Peyer's patch (tissue), 4 donors: ENCODE measurements at regions not wholly inside any gene's neighbourhood (a gene's known extent, or its start where the extent isn't known, plus 50 kb on each side); places are given as distances from the start of the nearest gene placed in this dataset.
"Not testable (repeated sequence)": the region's sequence is repeated elsewhere in the genome, so short reads cannot be mapped to it uniquely, and the experiment has no call there.

Experiments
- DNase-seq, 3 donors: peaks; one replicate each; pipeline ENCODE4 v3.0.0-alpha.2; 2017 to 2019
- H3K27ac ChIP-seq, 4 donors: fragments of 200-600 bp; sonication (generic); one replicate each; pipeline ENCODE4 v1.5.1; 2016 to 2019
- H3K27me3 ChIP-seq, 2 donors: fragments of 200-600 bp; sonication (generic); one replicate each; pipeline ENCODE4 v1.5.1; 2019
- H3K36me3 ChIP-seq, 3 donors: fragments of 200-600 bp; sonication (generic); one replicate each; pipeline ENCODE4 v1.5.1; 2016 to 2019
- H3K4me1 ChIP-seq, 4 donors: fragments of 200-600 bp; sonication (generic); one replicate each; pipeline ENCODE4 v1.5.1; 2016 to 2019
- H3K4me3 ChIP-seq, 4 donors: fragments of 200-600 bp; sonication (generic); 1 replicate in 3 of 4; 2 replicates in 1 of 4; pipeline ENCODE4 v1.5.1; 2016 to 2019; ENCODE audit warnings: mild to moderate bottlenecking in 1 of 4
- H3K9me3 ChIP-seq, 4 donors: fragments of 200-600 bp; sonication (generic); one replicate each; pipeline ENCODE4 v1.5.1; 2016 to 2019; ENCODE audit warnings: mild to moderate bottlenecking in 1 of 4
- POLR2A ChIP-seq, 2 donors: fragments of 450-650 bp; IDR thresholded peaks; one replicate each; pipeline ENCODE4 v1.5.1; 2017; ENCODE audit warnings: antibody characterized with exemption in 2 of 2, mild to moderate bottlenecking in 2 of 2, moderate library complexity in 2 of 2
- TF ChIP-seq, protein P1 (sequence below), 6 experiments: fragments of 450-650 bp in 4 of 6; fragments of 200-600 bp in 2 of 6; sonication (generic) in 1 of 6; IDR thresholded peaks; one replicate each; pipeline ENCODE4 v1.5.1; 2017 to 2019; ENCODE audit warnings: antibody characterized with exemption in 6 of 6, mild to moderate bottlenecking in 3 of 6, moderate library complexity in 1 of 6

DNA sequence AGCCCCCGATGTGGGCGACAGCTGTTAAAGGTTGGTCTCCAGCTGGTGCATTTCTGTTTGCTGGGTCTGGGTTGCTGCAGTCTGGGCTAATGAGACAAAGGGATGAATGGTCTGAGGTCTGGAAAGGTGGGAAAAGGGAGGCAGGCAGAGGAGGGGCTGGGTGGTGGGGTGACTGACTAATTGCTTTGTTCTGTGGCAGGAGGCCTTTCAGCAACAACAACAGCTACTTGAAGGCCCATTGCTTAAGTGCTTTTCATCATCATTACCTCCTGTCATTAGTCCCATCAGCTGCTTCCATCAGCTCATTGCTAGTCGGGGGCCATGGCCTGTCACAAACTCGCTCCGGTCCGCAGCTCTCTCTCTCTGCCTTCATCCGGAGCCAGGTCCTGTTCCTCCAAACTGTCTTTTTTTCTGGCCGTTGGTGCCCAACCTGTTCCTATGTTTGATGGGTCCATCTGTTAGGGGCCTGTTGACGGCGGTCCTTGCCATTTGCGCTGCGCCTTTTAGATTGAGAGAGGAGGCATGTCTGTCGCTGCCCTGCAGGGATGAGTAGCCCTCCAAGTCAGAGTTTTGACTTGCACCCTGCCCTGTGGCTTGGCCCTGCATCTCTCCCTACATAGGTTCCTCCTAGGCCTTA lies 105.6 kb upstream of the PLXNA2 start:
- no peak overlapping the region for H3K4me3 ChIP-seq
- no peaks in the 10 kb centered on the region for H3K36me3 ChIP-seq
- no peak for DNase-seq
- H3K27me3 ChIP-seq: no peaks in the 10 kb centered on the region
- peaks cover 0 to 3% (median 0%) of the 10 kb centered on the region in 4 donors for H3K9me3 ChIP-seq
- no peak for TF ChIP-seq POLR2A (IDR thresholded peaks at IDR 0.05)
- TF ChIP-seq, protein P1, sequence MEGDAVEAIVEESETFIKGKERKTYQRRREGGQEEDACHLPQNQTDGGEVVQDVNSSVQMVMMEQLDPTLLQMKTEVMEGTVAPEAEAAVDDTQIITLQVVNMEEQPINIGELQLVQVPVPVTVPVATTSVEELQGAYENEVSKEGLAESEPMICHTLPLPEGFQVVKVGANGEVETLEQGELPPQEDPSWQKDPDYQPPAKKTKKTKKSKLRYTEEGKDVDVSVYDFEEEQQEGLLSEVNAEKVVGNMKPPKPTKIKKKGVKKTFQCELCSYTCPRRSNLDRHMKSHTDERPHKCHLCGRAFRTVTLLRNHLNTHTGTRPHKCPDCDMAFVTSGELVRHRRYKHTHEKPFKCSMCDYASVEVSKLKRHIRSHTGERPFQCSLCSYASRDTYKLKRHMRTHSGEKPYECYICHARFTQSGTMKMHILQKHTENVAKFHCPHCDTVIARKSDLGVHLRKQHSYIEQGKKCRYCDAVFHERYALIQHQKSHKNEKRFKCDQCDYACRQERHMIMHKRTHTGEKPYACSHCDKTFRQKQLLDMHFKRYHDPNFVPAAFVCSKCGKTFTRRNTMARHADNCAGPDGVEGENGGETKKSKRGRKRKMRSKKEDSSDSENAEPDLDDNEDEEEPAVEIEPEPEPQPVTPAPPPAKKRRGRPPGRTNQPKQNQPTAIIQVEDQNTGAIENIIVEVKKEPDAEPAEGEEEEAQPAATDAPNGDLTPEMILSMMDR (IDR thresholded peaks at IDR 0.05): no peak
- no peak overlapping the region for H3K27ac ChIP-seq
- no peaks in the 10 kb centered on the region for H3K4me1 ChIP-seq

DNA sequence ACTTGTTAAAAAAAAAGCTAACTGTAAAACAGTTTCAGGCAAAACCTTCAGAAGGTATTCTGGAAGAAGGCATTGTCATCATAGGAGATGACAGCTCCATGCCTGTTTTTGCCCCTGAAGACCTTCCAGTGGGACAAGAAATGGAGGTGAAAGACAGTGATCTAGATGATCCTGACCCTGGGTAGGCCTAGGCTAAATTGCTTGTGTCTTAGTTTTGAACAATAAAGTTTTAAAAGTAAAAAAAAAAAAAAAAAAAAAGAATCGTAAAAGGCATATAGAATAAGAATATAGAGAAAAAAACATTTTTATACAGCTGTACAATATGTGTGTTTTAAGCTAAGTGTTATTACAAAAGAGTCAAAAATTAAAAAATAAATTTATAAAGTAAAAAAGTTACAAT lies 106.6 kb upstream of the PLXNA2 start:
- H3K4me3 ChIP-seq: no peak overlapping the region
- no peaks in the 10 kb centered on the region for H3K36me3 ChIP-seq
- H3K4me1 ChIP-seq: no peaks in the 10 kb centered on the region
- peaks cover 0 to 3% (median 0%) of the 10 kb centered on the region in 4 donors for H3K9me3 ChIP-seq
- TF ChIP-seq, protein P1 (IDR thresholded peaks at IDR 0.05): no peak
- TF ChIP-seq POLR2A (IDR thresholded peaks at IDR 0.05): no peak
- H3K27ac ChIP-seq: no peak overlapping the region
- no peaks in the 10 kb centered on the region for H3K27me3 ChIP-seq
- no peak for DNase-seq

DNA sequence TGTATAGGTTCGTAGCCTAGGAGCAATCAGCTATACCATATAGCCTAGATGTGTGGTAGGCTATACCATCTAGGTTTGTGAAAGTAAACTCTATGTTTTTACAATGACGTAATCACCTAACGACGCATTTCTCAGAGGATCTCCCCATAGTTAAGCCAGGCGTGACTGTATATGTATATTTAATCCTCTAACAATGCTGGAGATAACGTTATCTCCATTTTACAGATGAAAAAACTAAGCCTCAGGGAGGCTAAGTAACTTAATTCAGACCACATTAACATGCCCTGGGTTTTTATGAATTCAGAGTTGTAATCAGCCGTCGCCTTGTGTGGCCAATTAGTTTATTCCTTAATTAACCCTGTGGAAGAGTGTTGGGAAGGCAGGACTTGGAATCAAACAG lies 107.7 kb upstream of the PLXNA2 start:
- H3K4me3 ChIP-seq: no peak overlapping the region
- H3K4me1 ChIP-seq: no peaks in the 10 kb centered on the region
- no peak overlapping the region for H3K27ac ChIP-seq
- H3K27me3 ChIP-seq: no peaks in the 10 kb centered on the region
- peaks cover 0 to 3% (median 0%) of the 10 kb centered on the region in 4 donors for H3K9me3 ChIP-seq
- no peaks in the 10 kb centered on the region for H3K36me3 ChIP-seq
- no peak for DNase-seq
- TF ChIP-seq, protein P1 (IDR thresholded peaks at IDR 0.05): no peak

DNA sequence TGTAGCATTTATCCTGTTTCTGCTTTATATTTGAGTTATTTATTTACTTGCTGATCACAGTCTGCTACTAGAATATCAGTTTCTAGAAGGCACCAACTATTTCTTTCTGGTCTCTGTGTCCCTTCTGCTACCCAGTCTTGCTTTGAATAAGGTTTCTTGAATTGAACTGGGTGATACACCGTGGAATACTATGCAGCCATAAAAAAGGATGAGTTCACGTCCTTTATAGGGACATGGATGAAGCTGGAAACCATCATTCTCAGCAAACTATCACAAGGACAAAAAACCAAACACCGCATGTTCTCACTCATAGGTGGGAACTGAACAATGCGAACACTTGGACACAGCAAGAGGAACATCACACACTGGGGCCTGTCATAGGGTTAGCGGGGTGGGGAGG lies 109.6 kb upstream of the PLXNA2 start:
- H3K36me3 ChIP-seq, H3K4me1 ChIP-seq, H3K27ac ChIP-seq, H3K9me3 ChIP-seq, H3K27me3 ChIP-seq, H3K4me3 ChIP-seq, DNase-seq: not testable (repeated sequence)

DNA sequence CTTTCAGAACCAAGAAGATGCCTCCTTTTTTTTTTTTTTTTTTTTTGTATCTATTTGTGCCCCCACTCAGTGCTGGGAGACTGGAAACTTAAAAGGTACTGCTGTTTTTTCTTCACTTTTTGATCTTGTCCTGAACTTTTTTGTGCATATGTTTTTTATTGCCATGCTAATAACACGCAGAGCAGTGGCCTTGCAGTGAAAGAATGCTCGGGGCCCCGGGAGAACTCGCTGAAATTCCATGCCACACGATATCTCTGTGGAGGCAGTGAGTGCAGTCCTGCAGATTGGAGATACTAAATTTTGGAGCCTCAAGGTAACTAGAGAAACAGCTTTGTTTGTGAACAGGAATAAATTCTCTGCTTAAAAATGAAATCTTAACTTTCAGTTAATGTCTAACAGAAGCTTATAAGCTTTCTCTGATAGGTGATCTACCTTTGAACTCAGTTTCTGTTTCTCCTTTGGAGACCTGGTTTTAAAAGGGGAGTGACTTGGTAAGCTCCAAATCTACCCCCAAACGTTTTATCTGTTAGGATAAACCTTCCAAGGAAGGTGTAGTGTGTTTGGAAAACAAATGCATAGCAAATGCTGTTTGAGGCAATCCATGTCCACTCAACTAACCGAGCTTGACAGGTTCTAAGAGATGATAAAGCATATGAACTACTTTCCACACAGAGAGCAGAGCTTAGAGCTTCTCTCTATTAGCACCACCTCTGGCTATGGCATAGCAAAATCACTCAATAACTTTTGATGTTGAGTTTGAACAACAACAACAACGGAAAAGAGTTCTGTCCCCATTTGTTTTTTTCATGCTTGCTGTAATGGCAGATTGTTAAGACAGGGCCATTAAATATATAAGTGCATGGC lies 113.7 kb upstream of the PLXNA2 start:
- no peaks in the 10 kb centered on the region for H3K27me3 ChIP-seq
- no peak for DNase-seq

DNA sequence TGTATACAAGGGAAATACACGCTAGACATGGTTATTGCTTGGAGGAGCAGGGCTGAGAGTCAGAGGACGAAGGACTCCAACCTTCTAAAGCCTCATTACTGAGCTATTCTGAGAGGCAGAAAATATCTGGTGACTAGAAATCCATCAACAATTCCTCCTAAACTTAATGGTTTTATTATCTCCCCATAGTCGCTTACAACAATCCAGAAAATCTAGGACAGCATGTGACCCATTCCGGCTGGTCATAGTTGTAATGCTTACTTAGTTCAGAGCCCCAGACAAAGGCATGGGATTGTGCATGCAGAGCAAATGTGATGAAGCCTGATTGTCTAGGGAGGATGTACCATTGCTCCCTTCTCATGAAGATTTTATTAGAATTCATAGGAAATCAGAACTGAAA lies 114.5 kb upstream of the PLXNA2 start:
- DNase-seq: no peak
- Histone ChIP-seq H3K27me3 (no peaks in the 10 kb centered on the region), H3K36me3 (no peaks in the 10 kb centered on the region), H3K9me3 (no peaks in the 10 kb centered on the region), H3K4me3 (no peak overlapping the region), H3K4me1 (no peaks in the 10 kb centered on the region), H3K27ac (no peak overlapping the region)
- no peak for TF ChIP-seq POLR2A (IDR thresholded peaks at IDR 0.05)
- TF ChIP-seq, protein P1 (IDR thresholded peaks at IDR 0.05): no peak

More for the DNA sequence above, 113.7 kb upstream of the PLXNA2 start:
- no peaks in the 10 kb centered on the region for H3K4me1 ChIP-seq
- H3K36me3 ChIP-seq: no peaks in the 10 kb centered on the region
- peaks cover 0 to 3% (median 0%) of the 10 kb centered on the region in 4 donors for H3K9me3 ChIP-seq
- H3K27ac ChIP-seq: no peak overlapping the region
- TF ChIP-seq, protein P1 (IDR thresholded peaks at IDR 0.05): no peak
- peak overlapping the region in 1 of 4 donors; percentile 5 for H3K4me3 ChIP-seq
